ENCODE measurements at regions not wholly inside any gene's neighbourhood (a gene's known extent, or its start where the extent isn't known, plus 50 kb on each side); places are given as distances from the start of the nearest gene placed in this dataset.

DNA sequence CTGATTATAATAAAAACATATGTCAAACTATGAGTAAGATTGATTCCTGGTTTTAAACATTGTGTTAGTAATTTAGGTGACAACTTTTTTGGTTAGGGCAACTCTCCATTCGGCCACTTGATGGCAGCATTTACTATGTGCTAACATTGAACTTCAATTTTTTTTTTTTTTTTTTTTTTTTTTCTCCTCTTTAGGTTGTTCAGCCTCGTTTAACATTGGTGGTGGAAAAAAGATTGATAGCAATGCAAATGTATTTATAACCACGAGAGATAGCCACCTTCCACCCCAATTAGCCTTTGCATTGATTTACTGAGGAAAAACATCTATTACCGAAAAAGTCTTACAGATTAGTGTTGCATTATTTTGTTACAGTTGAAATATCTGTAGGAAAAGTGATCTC lies 159.1 kb downstream of the CSNK1G3 start:
- intact Hi-C loops (cut with DNase I; ENCODE audit: low total_unique reads), result no loop called here
- WGBS, 2 donors, result 5 to 12% methylated on average over 4 of the region's 4 CpGs
- H3K27ac ChIP-seq, result no peak overlapping the region
- no peaks in the 10 kb centered on the region for H3K27me3 ChIP-seq
- peak; percentile 71 for DNase-seq
- no peaks in the 10 kb centered on the region for H3K9me3 ChIP-seq
- no peaks in the 10 kb centered on the region for H3K36me3 ChIP-seq (ENCODE audit: low read depth, missing control alignments)
- TF ChIP-seq, protein P1, sequence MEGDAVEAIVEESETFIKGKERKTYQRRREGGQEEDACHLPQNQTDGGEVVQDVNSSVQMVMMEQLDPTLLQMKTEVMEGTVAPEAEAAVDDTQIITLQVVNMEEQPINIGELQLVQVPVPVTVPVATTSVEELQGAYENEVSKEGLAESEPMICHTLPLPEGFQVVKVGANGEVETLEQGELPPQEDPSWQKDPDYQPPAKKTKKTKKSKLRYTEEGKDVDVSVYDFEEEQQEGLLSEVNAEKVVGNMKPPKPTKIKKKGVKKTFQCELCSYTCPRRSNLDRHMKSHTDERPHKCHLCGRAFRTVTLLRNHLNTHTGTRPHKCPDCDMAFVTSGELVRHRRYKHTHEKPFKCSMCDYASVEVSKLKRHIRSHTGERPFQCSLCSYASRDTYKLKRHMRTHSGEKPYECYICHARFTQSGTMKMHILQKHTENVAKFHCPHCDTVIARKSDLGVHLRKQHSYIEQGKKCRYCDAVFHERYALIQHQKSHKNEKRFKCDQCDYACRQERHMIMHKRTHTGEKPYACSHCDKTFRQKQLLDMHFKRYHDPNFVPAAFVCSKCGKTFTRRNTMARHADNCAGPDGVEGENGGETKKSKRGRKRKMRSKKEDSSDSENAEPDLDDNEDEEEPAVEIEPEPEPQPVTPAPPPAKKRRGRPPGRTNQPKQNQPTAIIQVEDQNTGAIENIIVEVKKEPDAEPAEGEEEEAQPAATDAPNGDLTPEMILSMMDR (IDR thresholded peaks at IDR 0.05), result peak; percentile 60 to 83 (median 72)
- TF ChIP-seq POLR2A (IDR thresholded peaks at IDR 0.05), result no peak
- H3K4me1 ChIP-seq, result no peaks in the 10 kb centered on the region
- H3K4me3 ChIP-seq, result no peak overlapping the region
